Esophagus muscularis mucosa (tissue), 4 donors: ENCODE measurements at regions not wholly inside any gene's neighbourhood (a gene's known extent, or its start where the extent isn't known, plus 50 kb on each side); places are given as distances from the start of the nearest gene placed in this dataset.

Experiments
- DNase-seq: peaks from one replicate; pipeline ENCODE4 v3.0.0-alpha.2; 2017; ENCODE audit errors: extremely low spot score
- H3K27ac ChIP-seq, 4 donors: fragments of 200-600 bp; sonication (generic); replicated peaks in 1 of 4; 1 replicate in 3 of 4; 2 replicates in 1 of 4; pipeline ENCODE4 v1.5.1; 2016 to 2019; ENCODE audit warnings: mild to moderate bottlenecking in 1 of 4
- H3K27me3 ChIP-seq, 4 donors: fragments of 200-600 bp; sonication (generic); one replicate each; pipeline versions ENCODE4 v1.5.1 to v1.6.0; 2016 to 2019
- H3K36me3 ChIP-seq, 4 donors: fragments of 200-600 bp; sonication (generic); one replicate each; pipeline ENCODE4 v1.5.1; 2016 to 2019
- H3K4me1 ChIP-seq, 4 donors: fragments of 200-600 bp; sonication (generic); one replicate each; pipeline ENCODE4 v1.5.1; 2016 to 2019
- H3K4me3 ChIP-seq, 4 donors: fragments of 200-600 bp; sonication (generic); 1 replicate in 2 of 4; 2 replicates in 2 of 4; pipeline ENCODE4 v1.5.1; 2016 to 2019; ENCODE audit warnings: mild to moderate bottlenecking in 4 of 4, moderate library complexity in 1 of 4
- H3K9me3 ChIP-seq, 4 donors: fragments of 200-600 bp; sonication (generic); 1 replicate in 3 of 4; 2 replicates in 1 of 4; pipeline ENCODE4 v1.5.1; 2016 to 2019
- CTCF ChIP-seq, 3 experiments: fragments of 200-600 bp in 2 of 3; fragments of 450-650 bp in 1 of 3; sonication (generic) in 2 of 3; IDR thresholded peaks; one replicate each; pipeline ENCODE4 v1.5.1; 2017 to 2019; ENCODE audit warnings: antibody characterized with exemption in 3 of 3, mild to moderate bottlenecking in 2 of 3, moderate library complexity in 1 of 3
- EP300 ChIP-seq: sonication (generic); formaldehyde crosslinking; IDR thresholded peaks from one replicate; pipeline ENCODE4 v1.6.1; 2017; ENCODE audit warnings: antibody characterized with exemption
- POLR2A ChIP-seq: fragments of 450-650 bp; IDR thresholded peaks from one replicate; pipeline ENCODE4 v1.6.1; 2017; ENCODE audit warnings: antibody characterized with exemption, moderate library complexity, mild to moderate bottlenecking, low read depth
- POLR2AphosphoS5 ChIP-seq, 2 donors: sonication (generic); formaldehyde crosslinking; IDR thresholded peaks; one replicate each; pipeline ENCODE4 v1.6.1; 2017; ENCODE audit warnings: antibody characterized with exemption in 2 of 2
- WGBS: methylation state at CpG from one replicate; pipeline ENCODE4 v1.1.5; 2018; 5-methylcytosine and 5-hydroxymethylcytosine counted together
- intact Hi-C: fragments of 100-400 bp; cut with DNase I; formaldehyde crosslinking; loops from one replicate; pipeline ENCODE4 v1.15.1; 2023

- Histone ChIP-seq H3K27me3 (no peaks in the 10 kb centered on the region), H3K9me3 (no peaks in the 10 kb centered on the region), H3K4me1 (peaks cover 0 to 6% (median 0%) of the 10 kb centered on the region in 4 donors), H3K27ac (no peak overlapping the region), H3K4me3 (no peak overlapping the region), H3K36me3 (no peaks in the 10 kb centered on the region)
- TF ChIP-seq EP300 (no peak), POLR2A (no peak), CTCF (IDR thresholded peaks at IDR 0.05) (no peak), POLR2AphosphoS5 (IDR thresholded peaks at IDR 0.05) (no peak)
- WGBS = 34% methylated on average over 3 of the region's 3 CpGs
- intact Hi-C loops = no loop called here
- no peak for DNase-seq
Measured at GRCh38 chr13:68185444-68186141, 955.5 kb upstream of the PCDH9 start.

GRCh38 chr13:68176475-68176874 lies 946.3 kb upstream of the PCDH9 start:
- intact Hi-C loops = no loop called here
- TF ChIP-seq EP300 (no peak), POLR2AphosphoS5 (IDR thresholded peaks at IDR 0.05) (no peak), CTCF (IDR thresholded peaks at IDR 0.05) (no peak), POLR2A (no peak)
- peaks cover 0 to 9% (median 6%) of the 10 kb centered on the region in 4 donors for H3K4me1 ChIP-seq
- WGBS = 21% methylated on average over 2 of the region's 2 CpGs
- no peaks in the 10 kb centered on the region for H3K36me3 ChIP-seq
- no peak for DNase-seq
- H3K9me3 ChIP-seq = no peaks in the 10 kb centered on the region
- no peak overlapping the region for H3K4me3 ChIP-seq
- H3K27ac ChIP-seq = no peak overlapping the region
- no peaks in the 10 kb centered on the region for H3K27me3 ChIP-seq

- no peaks in the 10 kb centered on the region for H3K9me3 ChIP-seq
- no peak overlapping the region for H3K27ac ChIP-seq
- DNase-seq = no peak
- H3K36me3 ChIP-seq = no peaks in the 10 kb centered on the region
- WGBS = 97% methylated on average over 2 of the region's 2 CpGs
- intact Hi-C loops = no loop called here
- no peaks in the 10 kb centered on the region for H3K27me3 ChIP-seq
- TF ChIP-seq POLR2AphosphoS5 (IDR thresholded peaks at IDR 0.05) = no peak
- TF ChIP-seq POLR2A = no peak
- no peak for TF ChIP-seq CTCF (IDR thresholded peaks at IDR 0.05)
- TF ChIP-seq EP300 = no peak
- peaks cover 0 to 9% (median 6%) of the 10 kb centered on the region in 4 donors for H3K4me1 ChIP-seq
- no peak overlapping the region for H3K4me3 ChIP-seq
Measured at GRCh38 chr13:68174893-68175292, 944.8 kb upstream of the PCDH9 start.

GRCh38 chr13:68173111-68173510 lies 943.0 kb upstream of the PCDH9 start:
- Histone ChIP-seq H3K27me3 (no peaks in the 10 kb centered on the region), H3K4me3 (no peak overlapping the region), H3K36me3 (no peaks in the 10 kb centered on the region), H3K4me1 (peaks cover 0 to 9% (median 6%) of the 10 kb centered on the region in 4 donors), H3K9me3 (no peaks in the 10 kb centered on the region), H3K27ac (no peak overlapping the region)
- WGBS = 89% methylated on average over 2 of the region's 2 CpGs
- DNase-seq = no peak
- TF ChIP-seq POLR2A = no peak
- TF ChIP-seq EP300 = no peak
- TF ChIP-seq CTCF (IDR thresholded peaks at IDR 0.05) = no peak
- no peak for TF ChIP-seq POLR2AphosphoS5 (IDR thresholded peaks at IDR 0.05)
- intact Hi-C loops = no loop called here

GRCh38 chr13:68170961-68171360 lies 940.8 kb upstream of the PCDH9 start:
- H3K27me3 ChIP-seq = no peaks in the 10 kb centered on the region
- no peaks in the 10 kb centered on the region for H3K36me3 ChIP-seq
- intact Hi-C loops = no loop called here
- no peaks in the 10 kb centered on the region for H3K9me3 ChIP-seq
- TF ChIP-seq EP300 = no peak
- TF ChIP-seq CTCF (IDR thresholded peaks at IDR 0.05) = no peak
- no peak for TF ChIP-seq POLR2AphosphoS5 (IDR thresholded peaks at IDR 0.05)
- no peak for TF ChIP-seq POLR2A
- 97% methylated on average over 21 of the region's 37 CpGs for WGBS
- no peak overlapping the region for H3K4me3 ChIP-seq
- no peak for DNase-seq
- no peak overlapping the region for H3K27ac ChIP-seq
- no peaks in the 10 kb centered on the region for H3K4me1 ChIP-seq
